ENCODE measurements at regions not wholly inside any gene's neighbourhood (a gene's known extent, or its start where the extent isn't known, plus 50 kb on each side); places are given as distances from the start of the nearest gene placed in this dataset.

DNA sequence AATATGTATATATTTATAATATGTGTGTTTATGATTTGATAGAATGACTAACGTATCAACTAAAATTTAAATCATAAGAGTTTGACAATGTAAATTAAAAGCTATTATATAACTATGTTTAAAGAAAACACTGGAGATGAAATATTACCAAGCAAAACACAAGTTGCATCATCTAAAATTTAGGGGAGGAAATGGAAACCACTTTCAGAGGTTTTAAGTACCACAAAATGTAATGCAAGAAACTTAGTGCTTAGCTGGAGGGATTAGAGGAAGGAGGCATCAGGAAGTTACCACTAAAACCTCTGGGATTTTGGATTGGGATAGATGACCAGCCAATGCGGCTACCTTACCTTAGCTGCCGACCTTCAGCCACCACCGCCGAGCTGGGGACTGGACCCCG, 1192.1 kb upstream of the PRKX start:
- ChIA-PET SMC1A (ENCODE audit: uncharacterized antibody, unreplicated experiment) (no interaction called here), CTCF (no interaction called here), POLR2A (interaction anchor here (0.5 kb wide), 1 partner anchor 193 kb away, joined by 7 read pairs; no protein-coding TSS in a partner anchor), RAD21 (ENCODE audit: unreplicated experiment) (no interaction called here)
- H3K9ac ChIP-seq (ENCODE audit: control insufficient read depth, insufficient read depth, low read length) = no peak overlapping the region
- H3K27ac ChIP-seq (ENCODE audit: control insufficient read depth, insufficient read depth) = no peak overlapping the region
- H3K79me2 ChIP-seq (ENCODE audit: control insufficient read depth, insufficient read depth, low read length) = no peaks in the 10 kb centered on the region
- no peak overlapping the region for H3K4me2 ChIP-seq (ENCODE audit: control insufficient read depth, insufficient read depth)
- no peak overlapping the region for H3K4me3 ChIP-seq
- no peaks in the 10 kb centered on the region for H4K20me1 ChIP-seq (ENCODE audit: control insufficient read depth, insufficient read depth)
- BruUV-seq (replicated peaks) = no TSS peak
- in situ Hi-C loops (cut with MboI) = no loop called here
- DNase-seq (ENCODE audit: low read depth, low spot score) (no peak), FAIRE-seq (no peak), ATAC-seq (no peak)
- H2AFZ ChIP-seq (ENCODE audit: control insufficient read depth, low read depth, low read length) = no peak overlapping the region
- intact Hi-C loops (cut with micrococcal nuclease; ENCODE audit: unreplicated experiment) = no loop called here
- H3K36me3 ChIP-seq (ENCODE audit: control insufficient read depth in 2 of 2, insufficient read depth in 2 of 2, low read length in 1 of 2) = no peaks in the 10 kb centered on the region
- H3K27me3 ChIP-seq (replicated peaks in 1 of 2; ENCODE audit: control insufficient read depth in 2 of 2, insufficient read depth in 2 of 2, low read length in 1 of 2) = no peaks in the 10 kb centered on the region
- 52% methylated on average over 6 of the region's 6 CpGs for WGBS (ENCODE audit: insufficient coverage, insufficient replicate concordance, low lambda C conversion rate, missing lambda C conversion rate)
- no peaks in the 10 kb centered on the region for H3K4me1 ChIP-seq (ENCODE audit: control insufficient read depth, insufficient read depth, low read length)
- H3K9me3 ChIP-seq (replicated peaks; ENCODE audit: control insufficient read depth, insufficient read depth, low read length) = no peaks in the 10 kb centered on the region
- TF ChIP-seq SUZ12 (IDR thresholded peaks at IDR 0.05; ENCODE audit: unreplicated experiment) (no peak), SMAD1 (IDR thresholded peaks at IDR 0.05; ENCODE audit: low read depth, partially characterized antibody) (no peak), CHD4 (IDR thresholded peaks at IDR 0.05) (no peak), JUNB (IDR thresholded peaks at IDR 0.05) (no peak), TARDBP (IDR thresholded peaks at IDR 0.05; ENCODE audit: borderline replicate concordance) (no peak), RCOR1 (conservative IDR thresholded peaks at IDR 0.05; ENCODE audit: low read depth, low read length) (no peak), SUPT20H (IDR thresholded peaks at IDR 0.05; ENCODE audit: borderline replicate concordance, control insufficient read depth, low read depth, low read length) (no peak), ATF7 (IDR thresholded peaks at IDR 0.05; ENCODE audit: low read depth) (no peak)
- TF ChIP-seq, protein P1, sequence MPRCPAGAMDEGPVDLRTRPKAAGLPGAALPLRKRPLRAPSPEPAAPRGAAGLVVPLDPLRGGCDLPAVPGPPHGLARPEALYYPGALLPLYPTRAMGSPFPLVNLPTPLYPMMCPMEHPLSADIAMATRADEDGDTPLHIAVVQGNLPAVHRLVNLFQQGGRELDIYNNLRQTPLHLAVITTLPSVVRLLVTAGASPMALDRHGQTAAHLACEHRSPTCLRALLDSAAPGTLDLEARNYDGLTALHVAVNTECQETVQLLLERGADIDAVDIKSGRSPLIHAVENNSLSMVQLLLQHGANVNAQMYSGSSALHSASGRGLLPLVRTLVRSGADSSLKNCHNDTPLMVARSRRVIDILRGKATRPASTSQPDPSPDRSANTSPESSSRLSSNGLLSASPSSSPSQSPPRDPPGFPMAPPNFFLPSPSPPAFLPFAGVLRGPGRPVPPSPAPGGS (IDR thresholded peaks at IDR 0.05; ENCODE audit: borderline replicate concordance, insufficient read depth, low read depth, low read length, poor library complexity, severe bottlenecking) = no peak
- TF ChIP-seq, protein P2, sequence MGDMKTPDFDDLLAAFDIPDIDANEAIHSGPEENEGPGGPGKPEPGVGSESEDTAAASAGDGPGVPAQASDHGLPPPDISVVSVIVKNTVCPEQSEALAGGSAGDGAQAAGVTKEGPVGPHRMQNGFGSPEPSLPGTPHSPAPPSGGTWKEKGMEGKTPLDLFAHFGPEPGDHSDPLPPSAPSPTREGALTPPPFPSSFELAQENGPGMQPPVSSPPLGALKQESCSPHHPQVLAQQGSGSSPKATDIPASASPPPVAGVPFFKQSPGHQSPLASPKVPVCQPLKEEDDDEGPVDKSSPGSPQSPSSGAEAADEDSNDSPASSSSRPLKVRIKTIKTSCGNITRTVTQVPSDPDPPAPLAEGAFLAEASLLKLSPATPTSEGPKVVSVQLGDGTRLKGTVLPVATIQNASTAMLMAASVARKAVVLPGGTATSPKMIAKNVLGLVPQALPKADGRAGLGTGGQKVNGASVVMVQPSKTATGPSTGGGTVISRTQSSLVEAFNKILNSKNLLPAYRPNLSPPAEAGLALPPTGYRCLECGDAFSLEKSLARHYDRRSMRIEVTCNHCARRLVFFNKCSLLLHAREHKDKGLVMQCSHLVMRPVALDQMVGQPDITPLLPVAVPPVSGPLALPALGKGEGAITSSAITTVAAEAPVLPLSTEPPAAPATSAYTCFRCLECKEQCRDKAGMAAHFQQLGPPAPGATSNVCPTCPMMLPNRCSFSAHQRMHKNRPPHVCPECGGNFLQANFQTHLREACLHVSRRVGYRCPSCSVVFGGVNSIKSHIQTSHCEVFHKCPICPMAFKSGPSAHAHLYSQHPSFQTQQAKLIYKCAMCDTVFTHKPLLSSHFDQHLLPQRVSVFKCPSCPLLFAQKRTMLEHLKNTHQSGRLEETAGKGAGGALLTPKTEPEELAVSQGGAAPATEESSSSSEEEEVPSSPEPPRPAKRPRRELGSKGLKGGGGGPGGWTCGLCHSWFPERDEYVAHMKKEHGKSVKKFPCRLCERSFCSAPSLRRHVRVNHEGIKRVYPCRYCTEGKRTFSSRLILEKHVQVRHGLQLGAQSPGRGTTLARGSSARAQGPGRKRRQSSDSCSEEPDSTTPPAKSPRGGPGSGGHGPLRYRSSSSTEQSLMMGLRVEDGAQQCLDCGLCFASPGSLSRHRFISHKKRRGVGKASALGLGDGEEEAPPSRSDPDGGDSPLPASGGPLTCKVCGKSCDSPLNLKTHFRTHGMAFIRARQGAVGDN (IDR thresholded peaks at IDR 0.05) = no peak
- TF ChIP-seq, protein P3, sequence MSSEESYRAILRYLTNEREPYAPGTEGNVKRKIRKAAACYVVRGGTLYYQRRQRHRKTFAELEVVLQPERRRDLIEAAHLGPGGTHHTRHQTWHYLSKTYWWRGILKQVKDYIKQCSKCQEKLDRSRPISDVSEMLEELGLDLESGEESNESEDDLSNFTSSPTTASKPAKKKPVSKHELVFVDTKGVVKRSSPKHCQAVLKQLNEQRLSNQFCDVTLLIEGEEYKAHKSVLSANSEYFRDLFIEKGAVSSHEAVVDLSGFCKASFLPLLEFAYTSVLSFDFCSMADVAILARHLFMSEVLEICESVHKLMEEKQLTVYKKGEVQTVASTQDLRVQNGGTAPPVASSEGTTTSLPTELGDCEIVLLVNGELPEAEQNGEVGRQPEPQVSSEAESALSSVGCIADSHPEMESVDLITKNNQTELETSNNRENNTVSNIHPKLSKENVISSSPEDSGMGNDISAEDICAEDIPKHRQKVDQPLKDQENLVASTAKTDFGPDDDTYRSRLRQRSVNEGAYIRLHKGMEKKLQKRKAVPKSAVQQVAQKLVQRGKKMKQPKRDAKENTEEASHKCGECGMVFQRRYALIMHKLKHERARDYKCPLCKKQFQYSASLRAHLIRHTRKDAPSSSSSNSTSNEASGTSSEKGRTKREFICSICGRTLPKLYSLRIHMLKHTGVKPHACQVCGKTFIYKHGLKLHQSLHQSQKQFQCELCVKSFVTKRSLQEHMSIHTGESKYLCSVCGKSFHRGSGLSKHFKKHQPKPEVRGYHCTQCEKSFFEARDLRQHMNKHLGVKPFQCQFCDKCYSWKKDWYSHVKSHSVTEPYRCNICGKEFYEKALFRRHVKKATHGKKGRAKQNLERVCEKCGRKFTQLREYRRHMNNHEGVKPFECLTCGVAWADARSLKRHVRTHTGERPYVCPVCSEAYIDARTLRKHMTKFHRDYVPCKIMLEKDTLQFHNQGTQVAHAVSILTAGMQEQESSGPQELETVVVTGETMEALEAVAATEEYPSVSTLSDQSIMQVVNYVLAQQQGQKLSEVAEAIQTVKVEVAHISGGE (CRISPR knock-in tag; IDR thresholded peaks at IDR 0.05) = no peak
- TF ChIP-seq, protein P4, sequence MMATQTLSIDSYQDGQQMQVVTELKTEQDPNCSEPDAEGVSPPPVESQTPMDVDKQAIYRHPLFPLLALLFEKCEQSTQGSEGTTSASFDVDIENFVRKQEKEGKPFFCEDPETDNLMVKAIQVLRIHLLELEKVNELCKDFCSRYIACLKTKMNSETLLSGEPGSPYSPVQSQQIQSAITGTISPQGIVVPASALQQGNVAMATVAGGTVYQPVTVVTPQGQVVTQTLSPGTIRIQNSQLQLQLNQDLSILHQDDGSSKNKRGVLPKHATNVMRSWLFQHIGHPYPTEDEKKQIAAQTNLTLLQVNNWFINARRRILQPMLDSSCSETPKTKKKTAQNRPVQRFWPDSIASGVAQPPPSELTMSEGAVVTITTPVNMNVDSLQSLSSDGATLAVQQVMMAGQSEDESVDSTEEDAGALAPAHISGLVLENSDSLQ (IDR thresholded peaks at IDR 0.05) = no peak

Measured in GM12878 (cell line).